ENCODE measurements at regions not wholly inside any gene's neighbourhood (a gene's known extent, or its start where the extent isn't known, plus 50 kb on each side); places are given as distances from the start of the nearest gene placed in this dataset.

DNA sequence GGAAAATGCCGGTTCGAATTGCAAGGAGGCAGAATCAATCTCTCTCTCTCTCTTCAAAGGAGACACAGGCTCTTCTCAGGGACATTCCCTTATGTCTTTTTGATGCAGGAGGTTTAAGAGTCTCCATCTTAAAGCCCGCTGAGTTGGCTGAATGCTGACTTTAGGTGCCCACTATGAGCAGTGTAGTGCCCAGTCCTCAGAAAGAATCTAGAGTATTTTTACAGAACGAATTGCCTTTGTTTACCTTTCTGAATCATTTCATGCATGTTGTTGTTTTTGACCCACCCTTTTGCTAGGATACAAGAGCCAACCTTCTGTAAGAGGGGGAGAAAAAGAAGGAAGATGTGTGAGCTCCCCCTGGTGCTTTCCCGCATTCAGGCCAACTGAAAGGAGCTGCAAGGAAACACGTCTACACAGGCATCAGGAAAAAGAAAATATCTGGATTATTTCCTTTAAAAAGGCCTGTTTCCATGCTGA is 193.5 kb upstream of the TCF4 start:
- Histone ChIP-seq H3K27ac (ENCODE audit: low read depth in 2 of 2, low read length in 2 of 2) (no peak overlapping the region), H3K9ac (ENCODE audit: low read depth in 1 of 2, low read length in 2 of 2) (no peak overlapping the region), H3K4me3 (ENCODE audit: low read length in 2 of 2) (no peak overlapping the region), H3K4me1 (ENCODE audit: control insufficient read depth in 2 of 2, insufficient read depth in 2 of 2, low read length in 2 of 2) (peaks cover 0 to 2% of the 10 kb centered on the region in 2 donors), H3K36me3 (ENCODE audit: control insufficient read depth in 2 of 2, insufficient read depth in 2 of 2, low read length in 2 of 2) (no peaks in the 10 kb centered on the region), H3K27me3 (ENCODE audit: control insufficient read depth in 2 of 2, insufficient read depth in 2 of 2, low read length in 2 of 2) (no peaks in the 10 kb centered on the region), H3K9me3 (ENCODE audit: control insufficient read depth in 2 of 2, low read length in 2 of 2) (no peaks in the 10 kb centered on the region)

DNA sequence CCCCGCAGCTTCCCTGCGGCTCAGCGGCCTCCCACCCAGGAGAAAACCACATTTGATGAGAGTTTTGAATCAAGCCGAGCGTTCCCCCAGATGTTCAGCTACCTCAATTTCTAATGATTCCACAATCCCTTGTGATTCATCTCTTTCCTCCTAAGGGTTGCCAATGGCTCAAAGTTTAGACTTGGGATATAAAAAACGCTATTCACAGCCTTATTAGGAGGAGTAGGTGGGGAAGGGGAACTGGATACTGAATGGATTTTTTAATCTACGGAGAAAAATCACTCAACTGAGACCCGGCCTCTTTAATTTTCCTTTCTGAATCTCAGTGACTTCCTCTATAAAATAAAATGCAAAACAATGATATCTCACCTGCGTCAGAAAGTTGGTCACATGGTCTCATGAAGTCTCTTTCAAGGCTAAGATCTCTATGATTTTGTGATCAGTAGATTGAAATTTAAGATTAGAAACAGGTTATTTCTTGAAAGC is 192.6 kb upstream of the TCF4 start:
- Histone ChIP-seq H3K27me3 (ENCODE audit: control insufficient read depth in 2 of 2, insufficient read depth in 2 of 2, low read length in 2 of 2) (no peaks in the 10 kb centered on the region), H3K36me3 (ENCODE audit: control insufficient read depth in 2 of 2, insufficient read depth in 2 of 2, low read length in 2 of 2) (no peaks in the 10 kb centered on the region), H3K4me3 (ENCODE audit: low read length in 2 of 2) (peak overlapping the region; percentile 17 to 45), H3K9me3 (ENCODE audit: control insufficient read depth in 2 of 2, low read length in 2 of 2) (no peaks in the 10 kb centered on the region), H3K27ac (ENCODE audit: low read depth in 2 of 2, low read length in 2 of 2) (peak overlapping the region in 1 of 2 donors; percentile 42), H3K9ac (ENCODE audit: low read depth in 1 of 2, low read length in 2 of 2) (peak overlapping the region in 1 of 2 donors; percentile 54), H3K4me1 (ENCODE audit: control insufficient read depth in 2 of 2, insufficient read depth in 2 of 2, low read length in 2 of 2) (peaks cover 0 to 2% of the 10 kb centered on the region in 2 donors)

DNA sequence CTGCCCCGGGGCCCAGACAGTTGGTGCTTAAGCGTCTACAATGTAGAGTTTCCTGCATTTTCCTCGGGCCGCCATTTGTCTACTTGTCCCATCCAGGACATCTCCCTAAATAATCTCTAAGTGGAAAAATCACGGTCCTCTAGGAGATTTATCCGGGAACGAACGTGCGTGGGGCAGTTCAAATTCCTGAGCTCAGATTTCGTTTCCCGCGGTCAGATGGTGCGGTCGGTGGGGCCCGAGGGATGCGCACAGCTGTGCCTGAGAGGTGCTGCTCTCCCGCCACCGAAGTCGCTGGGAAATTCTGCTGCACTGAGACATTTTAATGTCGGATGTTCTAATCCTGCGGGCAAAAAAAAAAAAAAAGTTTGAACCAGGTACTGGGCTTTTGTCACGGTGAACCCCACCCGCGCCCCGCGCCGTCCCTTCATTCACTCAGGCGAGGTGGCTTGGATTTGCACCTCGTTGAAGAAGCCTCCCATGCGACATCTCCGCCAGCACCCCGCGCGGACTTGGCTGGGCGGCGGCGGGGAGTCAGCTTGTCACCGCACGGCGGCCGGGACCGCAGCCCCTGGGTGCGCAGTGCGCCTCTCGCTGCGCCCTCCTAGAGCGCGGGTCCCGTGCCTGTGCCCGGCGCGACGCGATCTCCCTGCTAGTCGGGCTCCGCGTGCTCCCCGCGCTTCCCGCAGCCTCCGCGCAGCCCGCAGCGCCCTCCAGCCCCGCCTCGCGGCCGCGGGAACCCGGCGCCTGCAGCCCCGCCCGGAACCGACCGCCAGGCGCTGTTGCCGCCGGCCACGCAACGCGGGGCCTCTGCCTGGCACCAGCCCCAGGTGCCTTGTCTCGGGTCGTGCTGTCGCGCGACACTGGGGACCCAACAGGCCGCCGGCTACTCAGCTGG is 191.9 kb upstream of the TCF4 start:
- Histone ChIP-seq H3K4me3 (ENCODE audit: low read length in 2 of 2) (peak overlapping the region; percentile 45 to 64), H3K36me3 (ENCODE audit: control insufficient read depth in 2 of 2, insufficient read depth in 2 of 2, low read length in 2 of 2) (no peaks in the 10 kb centered on the region), H3K9me3 (ENCODE audit: control insufficient read depth in 2 of 2, low read length in 2 of 2) (no peaks in the 10 kb centered on the region), H3K9ac (ENCODE audit: low read depth in 1 of 2, low read length in 2 of 2) (peak overlapping the region in 1 of 2 donors; percentile 54), H3K4me1 (ENCODE audit: control insufficient read depth in 2 of 2, insufficient read depth in 2 of 2, low read length in 2 of 2) (peaks cover 0 to 2% of the 10 kb centered on the region in 2 donors), H3K27me3 (ENCODE audit: control insufficient read depth in 2 of 2, insufficient read depth in 2 of 2, low read length in 2 of 2) (no peaks in the 10 kb centered on the region), H3K27ac (ENCODE audit: low read depth in 2 of 2, low read length in 2 of 2) (peak overlapping the region; percentile 26 to 42)

DNA sequence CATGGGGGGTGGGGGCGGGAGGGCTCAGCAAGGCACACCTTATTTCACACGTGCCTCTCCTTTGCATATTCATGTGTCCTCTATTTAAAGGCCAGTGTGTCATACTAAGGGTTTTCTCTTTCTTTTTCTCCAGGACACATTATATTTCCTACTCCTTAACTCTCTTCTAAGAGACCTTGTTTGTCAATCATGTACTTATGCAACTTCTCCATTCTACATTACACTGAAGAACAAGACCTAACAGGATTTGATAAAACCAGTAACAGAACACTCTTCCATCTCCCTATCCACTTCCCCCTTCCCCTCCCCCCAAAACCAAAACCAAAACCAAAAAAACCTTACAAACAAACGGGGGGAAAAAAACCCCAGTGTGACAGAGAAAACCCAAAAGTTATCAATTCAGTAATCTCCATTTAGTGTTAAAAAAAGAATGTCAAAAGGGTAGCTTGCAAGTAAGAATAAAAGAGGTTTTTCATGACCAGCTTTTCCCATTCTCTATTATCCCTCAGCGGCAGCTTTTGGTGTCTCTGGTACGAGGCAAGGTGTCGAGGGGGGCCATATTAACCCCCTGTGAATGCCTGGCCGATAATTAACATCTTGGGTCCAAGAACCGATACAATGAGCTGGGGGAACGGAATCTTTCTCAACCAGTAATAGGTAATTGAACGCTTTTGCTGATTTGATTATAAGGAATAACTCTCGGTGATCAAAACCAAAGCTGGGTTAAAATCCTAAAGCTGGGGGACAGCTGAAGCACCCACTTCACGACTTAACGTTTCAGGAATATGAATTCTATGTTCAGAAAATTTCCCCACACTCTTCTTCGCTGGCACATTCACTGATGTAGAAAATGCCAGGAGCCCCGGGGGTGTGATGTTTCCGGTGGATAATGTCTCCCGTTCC is 191.0 kb upstream of the TCF4 start:
- Histone ChIP-seq H3K9me3 (ENCODE audit: control insufficient read depth in 2 of 2, low read length in 2 of 2) (no peaks in the 10 kb centered on the region), H3K4me1 (ENCODE audit: control insufficient read depth in 2 of 2, insufficient read depth in 2 of 2, low read length in 2 of 2) (peaks cover 0 to 2% of the 10 kb centered on the region in 2 donors), H3K27ac (ENCODE audit: low read depth in 2 of 2, low read length in 2 of 2) (peak overlapping the region; percentile 26 to 33), H3K36me3 (ENCODE audit: control insufficient read depth in 2 of 2, insufficient read depth in 2 of 2, low read length in 2 of 2) (no peaks in the 10 kb centered on the region), H3K9ac (ENCODE audit: low read depth in 1 of 2, low read length in 2 of 2) (peak overlapping the region; percentile 14 to 54), H3K27me3 (ENCODE audit: control insufficient read depth in 2 of 2, insufficient read depth in 2 of 2, low read length in 2 of 2) (no peaks in the 10 kb centered on the region), H3K4me3 (ENCODE audit: low read length in 2 of 2) (peak overlapping the region; percentile 45 to 64)

DNA sequence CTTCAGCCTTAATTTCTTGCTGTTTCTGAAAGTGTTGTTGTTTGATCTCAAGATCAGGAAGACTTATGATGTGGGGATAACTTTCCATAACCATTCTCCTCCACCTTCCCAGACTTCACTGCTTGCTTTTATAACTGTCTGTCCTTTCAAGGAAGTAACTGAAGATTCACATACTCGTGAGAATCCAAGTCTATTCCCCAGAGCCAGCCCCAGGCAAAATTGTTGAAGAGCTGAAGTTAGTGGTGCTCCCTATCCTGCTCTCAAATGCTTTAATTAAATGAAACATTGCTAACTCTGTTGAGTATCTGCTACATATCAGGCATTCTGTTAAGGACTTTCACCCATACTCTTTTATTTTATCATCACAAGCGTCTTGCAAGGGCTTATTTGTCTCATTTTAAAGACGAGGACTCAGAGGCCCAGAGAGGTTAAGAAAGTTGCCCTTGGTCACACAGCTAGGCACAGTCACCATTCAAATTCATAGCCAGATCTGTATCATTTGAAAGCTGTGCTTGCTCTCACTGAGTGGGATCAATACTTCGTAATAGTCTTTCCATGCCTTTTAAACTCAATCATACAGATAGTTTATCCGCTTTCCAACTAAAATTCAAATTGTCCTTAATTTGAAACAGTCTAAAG is 189.8 kb upstream of the TCF4 start:
- no peak overlapping the region for H3K9ac ChIP-seq (ENCODE audit: low read depth in 1 of 2, low read length in 2 of 2)
- peaks cover 0 to 2% of the 10 kb centered on the region in 2 donors for H3K4me1 ChIP-seq (ENCODE audit: control insufficient read depth in 2 of 2, insufficient read depth in 2 of 2, low read length in 2 of 2)
- no peaks in the 10 kb centered on the region for H3K36me3 ChIP-seq (ENCODE audit: control insufficient read depth in 2 of 2, insufficient read depth in 2 of 2, low read length in 2 of 2)
- H3K9me3 ChIP-seq (ENCODE audit: control insufficient read depth in 2 of 2, low read length in 2 of 2), result no peaks in the 10 kb centered on the region
- no peak overlapping the region for H3K27ac ChIP-seq (ENCODE audit: low read depth in 2 of 2, low read length in 2 of 2)
- no peaks in the 10 kb centered on the region for H3K27me3 ChIP-seq (ENCODE audit: control insufficient read depth in 2 of 2, insufficient read depth in 2 of 2, low read length in 2 of 2)
- H3K4me3 ChIP-seq (ENCODE audit: low read length in 2 of 2), result no peak overlapping the region

DNA sequence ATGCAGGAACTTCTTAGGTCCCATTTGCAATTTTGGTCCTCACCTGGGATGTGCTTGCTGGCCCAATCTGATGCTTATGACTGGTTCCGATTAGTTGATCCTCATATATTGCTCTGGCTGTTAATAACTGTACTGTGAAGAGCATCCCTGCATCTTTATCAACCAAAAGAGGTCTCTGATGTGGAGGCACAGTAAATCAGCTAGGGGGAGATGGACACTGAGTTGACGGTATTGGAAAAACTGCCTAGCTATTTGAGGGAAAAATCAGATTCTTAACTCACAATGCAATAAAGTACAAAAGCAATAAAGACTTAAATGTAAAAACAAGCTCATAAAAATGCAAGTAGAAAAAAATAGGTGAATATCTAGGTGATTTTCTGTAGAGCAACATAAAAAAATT is 188.0 kb upstream of the TCF4 start:
- Histone ChIP-seq H3K27me3 (ENCODE audit: control insufficient read depth in 2 of 2, insufficient read depth in 2 of 2, low read length in 2 of 2) (no peaks in the 10 kb centered on the region), H3K9me3 (ENCODE audit: control insufficient read depth in 2 of 2, low read length in 2 of 2) (no peaks in the 10 kb centered on the region), H3K4me3 (ENCODE audit: low read length in 2 of 2) (no peak overlapping the region), H3K36me3 (ENCODE audit: control insufficient read depth in 2 of 2, insufficient read depth in 2 of 2, low read length in 2 of 2) (no peaks in the 10 kb centered on the region), H3K27ac (ENCODE audit: low read depth in 2 of 2, low read length in 2 of 2) (no peak overlapping the region), H3K9ac (ENCODE audit: low read depth in 1 of 2, low read length in 2 of 2) (no peak overlapping the region), H3K4me1 (ENCODE audit: control insufficient read depth in 2 of 2, insufficient read depth in 2 of 2, low read length in 2 of 2) (peaks cover 0 to 2% of the 10 kb centered on the region in 2 donors)

DNA sequence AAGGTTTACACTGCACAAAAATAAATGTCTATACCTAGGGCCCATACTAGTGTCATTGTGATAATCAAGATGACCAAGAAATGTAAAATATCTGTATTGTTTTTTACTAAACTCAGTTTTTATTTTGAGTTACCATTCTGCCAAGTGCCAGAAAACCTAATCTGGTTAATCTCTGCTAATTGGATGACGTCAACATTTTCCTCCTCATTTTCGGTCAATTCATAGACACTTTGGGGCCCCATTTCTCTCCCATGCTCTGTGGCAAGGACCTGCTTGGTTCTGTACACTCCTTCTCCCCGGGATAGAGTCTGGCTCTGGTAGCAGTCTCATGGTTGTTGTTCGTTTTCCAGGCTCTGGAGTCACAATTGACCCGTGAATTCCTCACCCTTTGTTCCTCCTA is 186.5 kb upstream of the TCF4 start:
- Histone ChIP-seq H3K9ac (ENCODE audit: low read depth in 1 of 2, low read length in 2 of 2) (no peak overlapping the region), H3K4me1 (ENCODE audit: control insufficient read depth in 2 of 2, insufficient read depth in 2 of 2, low read length in 2 of 2) (no peaks in the 10 kb centered on the region), H3K9me3 (ENCODE audit: control insufficient read depth in 2 of 2, low read length in 2 of 2) (no peaks in the 10 kb centered on the region), H3K36me3 (ENCODE audit: control insufficient read depth in 2 of 2, insufficient read depth in 2 of 2, low read length in 2 of 2) (no peaks in the 10 kb centered on the region), H3K27ac (ENCODE audit: low read depth in 2 of 2, low read length in 2 of 2) (no peak overlapping the region), H3K27me3 (ENCODE audit: control insufficient read depth in 2 of 2, insufficient read depth in 2 of 2, low read length in 2 of 2) (no peaks in the 10 kb centered on the region), H3K4me3 (ENCODE audit: low read length in 2 of 2) (no peak overlapping the region)

DNA sequence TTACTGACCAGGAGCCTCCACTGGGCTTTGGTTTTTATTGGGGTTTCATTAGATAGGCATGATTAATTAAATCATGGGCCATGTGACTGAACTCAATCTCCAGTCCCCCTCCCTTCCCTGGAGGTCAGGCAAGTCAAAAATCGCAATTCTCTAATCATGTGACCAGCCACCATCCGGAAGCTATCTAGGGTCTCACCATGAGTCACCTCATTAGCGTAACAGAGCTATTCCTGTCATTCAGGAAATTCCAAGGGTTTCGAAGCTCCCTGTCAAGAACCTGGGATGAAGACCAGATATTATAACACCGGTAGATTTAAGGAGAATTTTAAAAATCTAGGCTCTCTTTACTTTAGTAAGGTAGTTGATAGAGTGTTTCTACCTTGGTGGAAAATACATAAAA is 180.3 kb upstream of the TCF4 start:
- Histone ChIP-seq H3K27ac (ENCODE audit: low read depth in 2 of 2, low read length in 2 of 2) (no peak overlapping the region), H3K9ac (ENCODE audit: low read depth in 1 of 2, low read length in 2 of 2) (no peak overlapping the region), H3K36me3 (ENCODE audit: control insufficient read depth in 2 of 2, insufficient read depth in 2 of 2, low read length in 2 of 2) (no peaks in the 10 kb centered on the region), H3K9me3 (ENCODE audit: control insufficient read depth in 2 of 2, low read length in 2 of 2) (no peaks in the 10 kb centered on the region), H3K4me1 (ENCODE audit: control insufficient read depth in 2 of 2, insufficient read depth in 2 of 2, low read length in 2 of 2) (no peaks in the 10 kb centered on the region), H3K4me3 (ENCODE audit: low read length in 2 of 2) (no peak overlapping the region), H3K27me3 (ENCODE audit: control insufficient read depth in 2 of 2, insufficient read depth in 2 of 2, low read length in 2 of 2) (no peaks in the 10 kb centered on the region)

DNA sequence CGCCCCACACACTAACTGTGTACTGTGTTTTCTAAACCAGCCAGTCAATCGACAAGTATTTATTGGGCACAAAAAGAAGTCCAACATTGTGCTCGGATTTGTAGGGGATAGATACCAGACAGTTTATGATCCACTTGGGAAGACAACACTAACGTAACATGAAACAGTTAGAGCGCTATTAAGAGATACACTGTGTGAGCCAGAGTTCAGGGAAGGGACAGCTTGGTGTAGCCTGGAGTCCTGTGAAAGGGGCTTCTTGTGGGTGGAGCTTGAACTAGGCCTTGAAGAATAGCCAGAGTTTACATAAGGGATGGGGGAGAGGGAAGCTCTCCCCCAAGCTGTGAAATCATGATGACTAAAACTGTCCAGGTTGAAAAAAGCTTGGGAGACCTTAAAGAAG is 176.4 kb upstream of the TCF4 start:
- peaks cover 0 to 3% of the 10 kb centered on the region in 2 donors for H3K9me3 ChIP-seq (ENCODE audit: control insufficient read depth in 2 of 2, low read length in 2 of 2)

More for the DNA sequence above, 176.4 kb upstream of the TCF4 start:
- Histone ChIP-seq H3K27me3 (ENCODE audit: control insufficient read depth in 2 of 2, insufficient read depth in 2 of 2, low read length in 2 of 2) (no peaks in the 10 kb centered on the region), H3K4me1 (ENCODE audit: control insufficient read depth in 2 of 2, insufficient read depth in 2 of 2, low read length in 2 of 2) (no peaks in the 10 kb centered on the region), H3K4me3 (ENCODE audit: low read length in 2 of 2) (no peak overlapping the region), H3K27ac (ENCODE audit: low read depth in 2 of 2, low read length in 2 of 2) (no peak overlapping the region), H3K36me3 (ENCODE audit: control insufficient read depth in 2 of 2, insufficient read depth in 2 of 2, low read length in 2 of 2) (no peaks in the 10 kb centered on the region), H3K9ac (ENCODE audit: low read depth in 1 of 2, low read length in 2 of 2) (no peak overlapping the region)
